Osteoblast (primary cell): ENCODE measurements at regions not wholly inside any gene's neighbourhood (a gene's known extent, or its start where the extent isn't known, plus 50 kb on each side); places are given as distances from the start of the nearest gene placed in this dataset.

Source experiments
- DNase-seq: peaks from one replicate; pipeline ENCODE4 v3.0.0; 2011; ENCODE audit warnings: low spot score, mixed read lengths; ENCODE audit not compliant: insufficient read length; ENCODE audit errors: missing footprints
- H2AFZ ChIP-seq: 2 replicates; pipeline ENCODE4 v1.6.0; 2011; ENCODE audit warnings: mild to moderate bottlenecking, low read length
- H3K27ac ChIP-seq: 2 replicates; pipeline ENCODE4 v1.5.1; 2011; ENCODE audit warnings: mild to moderate bottlenecking, low read depth, low read length, moderate library complexity
- H3K27me3 ChIP-seq: 2 replicates; pipeline ENCODE4 v1.6.0; 2012; ENCODE audit warnings: mild to moderate bottlenecking, control low read depth, inconsistent platforms, low read length, moderate library complexity; ENCODE audit not compliant: insufficient read depth
- H3K36me3 ChIP-seq: 2 replicates; pipeline ENCODE4 v1.5.1; 2011; ENCODE audit warnings: mild to moderate bottlenecking, low read length, control low read depth, moderate library complexity; ENCODE audit not compliant: insufficient read depth
- H3K4me1 ChIP-seq: 2 replicates; pipeline ENCODE4 v1.5.1; 2011; ENCODE audit warnings: mild to moderate bottlenecking, low read length, control low read depth, moderate library complexity; ENCODE audit not compliant: insufficient read depth
- H3K4me2 ChIP-seq: 2 replicates; pipeline ENCODE4 v1.6.0; 2011; ENCODE audit warnings: mild to moderate bottlenecking, low read length; ENCODE audit not compliant: insufficient read depth
- H3K4me3 ChIP-seq: fragments of 200-600 bp; sonication (generic); 3 replicates; pipeline ENCODE4 v1.5.1; 2012; ENCODE audit warnings: mild to moderate bottlenecking, low read length, inconsistent platforms; ENCODE audit not compliant: insufficient read depth
- H3K79me2 ChIP-seq: 2 replicates; pipeline ENCODE4 v1.6.0; 2012; ENCODE audit warnings: mild to moderate bottlenecking, low read length, control low read depth, inconsistent platforms; ENCODE audit not compliant: insufficient read depth
- H3K9me3 ChIP-seq: 2 replicates; pipeline ENCODE4 v1.5.1; 2011; ENCODE audit warnings: low read depth, low read length, control low read depth
- H4K20me1 ChIP-seq: 2 replicates; pipeline ENCODE4 v1.6.0; 2012; ENCODE audit warnings: mild to moderate bottlenecking, low read length, control low read depth; ENCODE audit not compliant: insufficient read depth
- TF ChIP-seq, protein P1 (sequence below): IDR thresholded peaks from 2 replicates; pipeline ENCODE4 v1.5.1; 2011; ENCODE audit warnings: mild to moderate bottlenecking, low read depth, low read length, moderate library complexity; ENCODE audit errors: extremely low read depth

DNA sequence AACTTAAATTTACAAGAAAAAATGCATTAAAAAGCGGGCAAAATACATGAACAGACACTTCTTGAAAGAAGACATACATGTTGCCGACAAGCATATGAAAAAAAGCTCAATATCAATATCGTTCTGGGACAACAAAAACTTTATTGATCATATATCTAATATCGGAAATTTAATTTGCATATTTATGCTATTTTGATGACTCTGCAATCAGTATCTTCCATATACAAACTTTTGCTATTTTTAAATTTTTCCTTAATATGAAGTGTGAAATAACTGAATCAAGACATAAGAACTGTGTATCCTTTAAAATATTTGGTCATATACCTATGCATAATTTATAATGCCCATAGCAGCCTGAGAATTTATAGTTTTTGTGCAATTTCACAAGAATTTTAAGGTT is 224.6 kb downstream of the ALX1 start:
- Histone ChIP-seq H3K4me1 (no peaks in the 10 kb centered on the region), H3K36me3 (no peaks in the 10 kb centered on the region), H3K79me2 (no peaks in the 10 kb centered on the region), H3K27ac (no peak overlapping the region), H2AFZ (no peak overlapping the region), H3K27me3 (no peaks in the 10 kb centered on the region), H3K4me3 (no peak overlapping the region), H3K9me3 (no peaks in the 10 kb centered on the region), H3K4me2 (no peak overlapping the region), H4K20me1 (no peaks in the 10 kb centered on the region)
- TF ChIP-seq, protein P1, sequence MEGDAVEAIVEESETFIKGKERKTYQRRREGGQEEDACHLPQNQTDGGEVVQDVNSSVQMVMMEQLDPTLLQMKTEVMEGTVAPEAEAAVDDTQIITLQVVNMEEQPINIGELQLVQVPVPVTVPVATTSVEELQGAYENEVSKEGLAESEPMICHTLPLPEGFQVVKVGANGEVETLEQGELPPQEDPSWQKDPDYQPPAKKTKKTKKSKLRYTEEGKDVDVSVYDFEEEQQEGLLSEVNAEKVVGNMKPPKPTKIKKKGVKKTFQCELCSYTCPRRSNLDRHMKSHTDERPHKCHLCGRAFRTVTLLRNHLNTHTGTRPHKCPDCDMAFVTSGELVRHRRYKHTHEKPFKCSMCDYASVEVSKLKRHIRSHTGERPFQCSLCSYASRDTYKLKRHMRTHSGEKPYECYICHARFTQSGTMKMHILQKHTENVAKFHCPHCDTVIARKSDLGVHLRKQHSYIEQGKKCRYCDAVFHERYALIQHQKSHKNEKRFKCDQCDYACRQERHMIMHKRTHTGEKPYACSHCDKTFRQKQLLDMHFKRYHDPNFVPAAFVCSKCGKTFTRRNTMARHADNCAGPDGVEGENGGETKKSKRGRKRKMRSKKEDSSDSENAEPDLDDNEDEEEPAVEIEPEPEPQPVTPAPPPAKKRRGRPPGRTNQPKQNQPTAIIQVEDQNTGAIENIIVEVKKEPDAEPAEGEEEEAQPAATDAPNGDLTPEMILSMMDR = no peak
- DNase-seq = no peak

DNA sequence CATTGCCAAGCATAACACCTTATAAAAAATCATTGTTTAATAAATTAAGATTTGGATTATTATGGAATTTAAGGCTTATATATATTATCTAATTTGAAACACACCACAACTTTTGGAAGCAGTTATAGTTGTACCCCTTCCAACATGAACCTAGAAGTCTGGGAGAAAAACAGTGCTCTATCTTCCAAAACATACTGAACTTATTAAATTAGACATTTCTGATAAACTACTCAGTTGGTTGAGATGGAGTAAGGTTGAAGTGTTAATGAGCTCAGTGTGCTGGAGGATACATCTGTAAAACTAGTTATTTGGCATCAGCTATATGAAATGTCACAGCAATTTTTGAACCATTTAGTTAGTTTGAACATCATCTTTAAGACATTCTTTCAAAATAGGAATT is 227.4 kb downstream of the ALX1 start:
- TF ChIP-seq, protein P1 = no peak
- Histone ChIP-seq H3K79me2 (no peaks in the 10 kb centered on the region), H3K27ac (no peak overlapping the region), H3K4me2 (no peak overlapping the region), H3K4me1 (no peaks in the 10 kb centered on the region), H3K36me3 (no peaks in the 10 kb centered on the region), H4K20me1 (no peaks in the 10 kb centered on the region), H3K4me3 (no peak overlapping the region), H3K9me3 (no peaks in the 10 kb centered on the region), H3K27me3 (no peaks in the 10 kb centered on the region), H2AFZ (no peak overlapping the region)
- DNase-seq = no peak

DNA sequence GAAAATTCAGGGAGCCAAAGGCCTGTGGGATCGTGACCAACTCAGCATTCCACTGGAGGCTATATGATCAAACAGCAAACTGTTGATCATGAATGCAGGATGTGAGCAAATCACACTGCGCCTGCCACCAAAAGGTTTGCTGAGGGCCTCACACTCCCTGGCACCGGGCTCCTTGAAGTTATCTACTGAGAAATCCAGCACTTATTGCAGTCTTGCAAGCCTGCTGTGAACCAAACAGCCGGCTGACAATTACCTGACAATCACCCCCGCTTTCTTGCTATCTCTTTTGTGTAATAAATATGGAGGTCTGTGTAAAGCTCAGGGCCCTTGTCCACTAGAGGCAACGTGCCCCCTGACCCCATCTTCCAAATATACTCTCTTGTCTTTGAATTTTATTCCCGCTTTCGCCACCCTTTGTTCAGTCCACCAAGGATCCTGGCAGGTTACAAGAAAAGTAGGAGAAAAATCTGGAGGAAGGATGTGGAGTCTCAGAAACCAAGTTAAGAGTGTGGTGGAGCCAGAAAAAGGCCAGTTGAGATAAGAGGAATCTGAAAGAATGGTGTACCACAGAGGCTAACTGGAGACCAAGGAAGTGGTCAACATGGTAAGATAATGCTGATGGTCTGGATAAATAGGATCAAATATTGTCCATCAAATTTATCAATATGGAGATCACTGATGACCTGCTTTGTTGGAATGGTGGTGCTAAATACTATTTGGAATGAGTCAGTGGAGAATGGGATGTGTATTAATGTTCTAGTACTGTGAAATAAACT is 229.2 kb downstream of the ALX1 start:
- H2AFZ ChIP-seq = no peak overlapping the region
- H4K20me1 ChIP-seq = no peaks in the 10 kb centered on the region
- DNase-seq = no peak

DNA sequence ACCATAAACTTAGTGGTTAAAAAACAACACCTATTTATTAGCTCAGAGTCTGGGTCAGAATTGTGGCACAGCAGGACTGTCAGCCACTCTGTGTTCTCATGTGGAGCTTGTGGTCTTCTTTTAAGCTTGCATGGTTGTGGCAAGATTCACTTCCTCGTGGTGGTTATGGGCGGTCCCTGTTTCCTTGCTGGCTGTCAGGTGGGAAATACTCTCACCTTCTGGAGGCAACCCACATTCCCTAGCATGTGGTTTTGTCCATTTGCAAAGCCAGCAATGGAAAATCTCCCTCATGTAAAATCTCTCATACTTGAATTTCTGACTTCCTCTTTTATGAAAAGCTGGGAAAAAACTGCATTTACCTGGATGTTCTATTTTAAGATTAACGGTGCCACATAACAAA is 229.8 kb downstream of the ALX1 start:
- Histone ChIP-seq H3K79me2 (no peaks in the 10 kb centered on the region), H4K20me1 (no peaks in the 10 kb centered on the region), H3K4me1 (no peaks in the 10 kb centered on the region), H3K4me3 (no peak overlapping the region), H3K27me3 (no peaks in the 10 kb centered on the region), H3K36me3 (no peaks in the 10 kb centered on the region), H3K4me2 (no peak overlapping the region), H2AFZ (no peak overlapping the region), H3K9me3 (no peaks in the 10 kb centered on the region), H3K27ac (no peak overlapping the region)
- TF ChIP-seq, protein P1 = no peak
- DNase-seq = no peak

More for the DNA sequence above, 229.2 kb downstream of the ALX1 start:
- Histone ChIP-seq H3K79me2 (no peaks in the 10 kb centered on the region), H3K4me3 (no peak overlapping the region), H3K9me3 (no peaks in the 10 kb centered on the region), H3K4me1 (no peaks in the 10 kb centered on the region), H3K27me3 (no peaks in the 10 kb centered on the region), H3K36me3 (no peaks in the 10 kb centered on the region), H3K4me2 (no peak overlapping the region), H3K27ac (no peak overlapping the region)
- TF ChIP-seq, protein P1 = no peak
